ENCODE measurements at regions not wholly inside any gene's neighbourhood (a gene's known extent, or its start where the extent isn't known, plus 50 kb on each side); places are given as distances from the start of the nearest gene placed in this dataset.

GRCh38 chr1:175864183-175864582, 120.8 kb upstream of the TNR start:
- TF ChIP-seq CTCF (IDR thresholded peaks at IDR 0.05; ENCODE audit: low read depth, low read length) (no peak), MYC (IDR thresholded peaks at IDR 0.05; ENCODE audit: low read depth, low read length) (no peak)

Data from NB4 (cell line).